Endothelial cell of umbilical vein (primary cell): ENCODE measurements at regions not wholly inside any gene's neighbourhood (a gene's known extent, or its start where the extent isn't known, plus 50 kb on each side); places are given as distances from the start of the nearest gene placed in this dataset.

Experiments
- CTCF ChIP-seq, 2 donors: IDR thresholded peaks; 1 replicate in 1 of 2; 2 replicates in 1 of 2; pipeline ENCODE4 v1.5.1; 2011; ENCODE audit warnings: low read length in 2 of 2, mild to moderate bottlenecking in 2 of 2, moderate library complexity in 2 of 2, control low read depth in 1 of 2, inconsistent platforms in 1 of 2, low read depth in 1 of 2; ENCODE audit not compliant: insufficient read depth in 1 of 2; ENCODE audit errors: extremely low read depth in 1 of 2
- EZH2 ChIP-seq: IDR thresholded peaks from 2 replicates; pipeline ENCODE4 v1.6.1; 2012; ENCODE audit warnings: borderline replicate concordance, low read depth, mild to moderate bottlenecking, moderate library complexity, low read length, inconsistent platforms; ENCODE audit not compliant: severe bottlenecking
- MAX ChIP-seq: IDR thresholded peaks from 2 replicates; pipeline ENCODE4 v1.6.1; 2011; ENCODE audit not compliant: insufficient read depth, insufficient read length
- POLR2A ChIP-seq: IDR thresholded peaks from 2 replicates; pipeline ENCODE4 v1.6.1; 2012; ENCODE audit warnings: low read depth, mild to moderate bottlenecking, control low read depth, low read length
- POLR2AphosphoS5 ChIP-seq: IDR thresholded peaks from 2 replicates; pipeline ENCODE4 v1.6.1; 2012; ENCODE audit warnings: low read depth, mild to moderate bottlenecking, control low read depth, low read length, moderate library complexity; ENCODE audit not compliant: insufficient read depth

- no peak for TF ChIP-seq POLR2A
- no peak for TF ChIP-seq CTCF (IDR thresholded peaks at IDR 0.05; ENCODE audit: extremely low read depth in 1 of 2, insufficient read depth in 1 of 2, low read depth in 1 of 2, low read length in 2 of 2)
- no peak for TF ChIP-seq EZH2
- TF ChIP-seq POLR2AphosphoS5: no peak
- TF ChIP-seq MAX: no peak
These were observed 221.5 kb downstream of the KCNC2 start for GRCh38 chr12:74988156-74988555.
